MM.1S (cell line): ENCODE measurements at regions not wholly inside any gene's neighbourhood (a gene's known extent, or its start where the extent isn't known, plus 50 kb on each side); places are given as distances from the start of the nearest gene placed in this dataset.

ENCODE experiments used
- CTCF ChIP-seq: fragments of 300-600 bp; sonication (generic); IDR thresholded peaks from 2 replicates; pipeline ENCODE4 v1.5.1; 2016; ENCODE audit warnings: antibody characterized with exemption, low read length, mixed read lengths
- EZH2 ChIP-seq: fragments of 300-600 bp; sonication (generic); optimal IDR thresholded peaks from 2 replicates; pipeline ENCODE3; 2017; ENCODE audit warnings: low read depth, mild to moderate bottlenecking, antibody characterized with exemption, low read length, mixed read lengths
- EZH2phosphoT487 ChIP-seq: fragments of 300-600 bp; sonication (generic); IDR thresholded peaks from 2 replicates; pipeline ENCODE4 v1.6.1; 2018; ENCODE audit warnings: antibody characterized with exemption, low read length

GRCh38 chr4:81903212-81903611 lies 431.5 kb upstream of the RASGEF1B start:
- TF ChIP-seq CTCF (no peak), EZH2 (no peak), EZH2phosphoT487 (no peak)
